ENCODE measurements at regions not wholly inside any gene's neighbourhood (a gene's known extent, or its start where the extent isn't known, plus 50 kb on each side); places are given as distances from the start of the nearest gene placed in this dataset.
A peak's percentile ranks its signal among the peaks of the same experiment; 100 is the strongest.

- no peak for TF ChIP-seq EZH2 (IDR thresholded peaks at IDR 0.05; ENCODE audit: borderline replicate concordance)
- no peak for TF ChIP-seq EZH2phosphoT487 (IDR thresholded peaks at IDR 0.05; ENCODE audit: low read depth, severe bottlenecking, unreplicated experiment)
- no peak for TF ChIP-seq CTCF (IDR thresholded peaks at IDR 0.05; ENCODE audit: poor library complexity)
- Histone ChIP-seq H3K27ac (no peak overlapping the region), H3K27me3 (no peaks in the 10 kb centered on the region), H3K9me2 (replicated peaks; ENCODE audit: insufficient read depth) (no peaks in the 10 kb centered on the region), H3K79me2 (no peaks in the 10 kb centered on the region), H3K4me3 (no peak overlapping the region), H3K4me1 (ENCODE audit: insufficient read depth) (peaks cover 12% of the 10 kb centered on the region), H4K20me1 (ENCODE audit: insufficient read depth, poor library complexity, severe bottlenecking) (no peaks in the 10 kb centered on the region), H3K36me3 (replicated peaks; ENCODE audit: insufficient read depth, low read depth) (no peaks in the 10 kb centered on the region), H2AFZ (no peak overlapping the region), H3K4me2 (no peak overlapping the region), H3K9me3 (ENCODE audit: low read depth) (no peaks in the 10 kb centered on the region)
- 81% methylated on average over 19 of the region's 19 CpGs for WGBS (ENCODE audit: low lambda C conversion rate, missing lambda C conversion rate)
- DNase-seq (ENCODE audit: low spot score) = no peak
Measured at GRCh38 chr11:69908511-69909220, 89.5 kb upstream of the FGF3 start.

DNA sequence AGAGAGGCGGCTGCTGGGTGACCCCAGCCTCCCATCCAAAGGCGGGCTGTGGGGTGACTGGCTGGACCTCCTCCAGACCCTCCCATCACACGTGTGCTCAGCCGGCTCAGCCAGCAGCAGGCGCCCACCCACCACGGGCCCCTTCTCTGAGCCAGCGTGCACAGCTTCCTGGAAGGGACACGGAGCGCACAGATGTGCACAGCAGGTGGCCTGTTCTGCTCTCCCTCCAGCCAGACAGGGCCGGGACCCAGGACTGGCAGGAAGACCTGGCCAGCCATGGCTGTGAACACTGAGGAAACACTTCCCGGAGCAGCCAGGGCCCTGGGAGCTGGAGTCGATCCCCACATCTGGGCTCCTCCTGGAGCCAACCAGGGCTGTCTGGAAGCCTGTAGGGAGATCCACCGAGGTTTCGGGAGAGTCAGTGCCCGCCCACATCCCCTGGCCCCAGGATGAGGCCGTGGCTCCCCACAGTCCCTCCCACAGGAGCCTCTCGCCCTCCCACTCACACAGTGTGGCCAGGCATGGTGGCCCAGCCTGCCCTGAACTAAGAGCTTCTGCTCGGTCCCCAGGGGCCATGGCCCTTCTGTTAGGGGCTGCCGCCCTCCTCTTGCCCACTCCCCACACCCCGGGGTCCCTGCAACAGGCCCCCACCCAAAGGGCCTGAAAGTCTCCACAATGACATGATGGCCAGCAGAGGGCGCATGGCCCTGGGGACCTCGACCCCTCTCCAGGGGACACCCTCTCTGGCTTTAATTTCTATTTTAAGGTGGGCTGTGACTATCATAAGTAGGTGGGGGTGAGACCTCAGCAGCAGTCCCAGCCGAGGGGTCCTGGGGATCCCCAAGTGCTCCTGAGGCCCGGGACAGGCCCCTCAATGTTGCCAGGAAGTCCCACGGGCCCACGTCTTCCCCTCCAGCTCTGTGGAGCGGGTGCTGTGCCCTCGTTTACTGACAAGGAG is 90.6 kb upstream of the FGF3 start:
- no peak for DNase-seq (ENCODE audit: low spot score)
- TF ChIP-seq EZH2phosphoT487 (IDR thresholded peaks at IDR 0.05; ENCODE audit: low read depth, severe bottlenecking, unreplicated experiment) (no peak), EZH2 (IDR thresholded peaks at IDR 0.05; ENCODE audit: borderline replicate concordance) (no peak), CTCF (IDR thresholded peaks at IDR 0.05; ENCODE audit: poor library complexity) (peak; percentile 67)
- no peaks in the 10 kb centered on the region for H3K27me3 ChIP-seq
- H3K4me2 ChIP-seq = no peak overlapping the region
- H3K27ac ChIP-seq = no peak overlapping the region
- no peaks in the 10 kb centered on the region for H3K9me2 ChIP-seq (replicated peaks; ENCODE audit: insufficient read depth)
- no peaks in the 10 kb centered on the region for H3K36me3 ChIP-seq (replicated peaks; ENCODE audit: insufficient read depth, low read depth)
- 62% methylated on average over 28 of the region's 28 CpGs for WGBS (ENCODE audit: low lambda C conversion rate, missing lambda C conversion rate)
- no peaks in the 10 kb centered on the region for H3K9me3 ChIP-seq (ENCODE audit: low read depth)
- H2AFZ ChIP-seq = no peak overlapping the region
- no peaks in the 10 kb centered on the region for H3K79me2 ChIP-seq
- H4K20me1 ChIP-seq (ENCODE audit: insufficient read depth, poor library complexity, severe bottlenecking) = no peaks in the 10 kb centered on the region
- peaks cover 12% of the 10 kb centered on the region for H3K4me1 ChIP-seq (ENCODE audit: insufficient read depth)
- H3K4me3 ChIP-seq = no peak overlapping the region

- H3K9me3 ChIP-seq (ENCODE audit: low read depth) = no peaks in the 10 kb centered on the region
- no peaks in the 10 kb centered on the region for H3K79me2 ChIP-seq
- no peak overlapping the region for H2AFZ ChIP-seq
- H3K27me3 ChIP-seq = no peaks in the 10 kb centered on the region
- no peaks in the 10 kb centered on the region for H3K36me3 ChIP-seq (replicated peaks; ENCODE audit: insufficient read depth, low read depth)
- no peak overlapping the region for H3K4me3 ChIP-seq
- H4K20me1 ChIP-seq (ENCODE audit: insufficient read depth, poor library complexity, severe bottlenecking) = no peaks in the 10 kb centered on the region
- TF ChIP-seq EZH2phosphoT487 (IDR thresholded peaks at IDR 0.05; ENCODE audit: low read depth, severe bottlenecking, unreplicated experiment) (no peak), CTCF (IDR thresholded peaks at IDR 0.05; ENCODE audit: poor library complexity) (no peak), EZH2 (IDR thresholded peaks at IDR 0.05; ENCODE audit: borderline replicate concordance) (no peak)
- no peak for DNase-seq (ENCODE audit: low spot score)
- no peak overlapping the region for H3K27ac ChIP-seq
- H3K9me2 ChIP-seq (replicated peaks; ENCODE audit: insufficient read depth) = no peaks in the 10 kb centered on the region
- H3K4me2 ChIP-seq = no peak overlapping the region
- 89% methylated on average over 17 of the region's 17 CpGs for WGBS (ENCODE audit: low lambda C conversion rate, missing lambda C conversion rate)
- H3K4me1 ChIP-seq (ENCODE audit: insufficient read depth) = peaks cover 14% of the 10 kb centered on the region
Measured at GRCh38 chr11:69910519-69911309, 91.5 kb upstream of the FGF3 start.

Measured in hepatocyte (in vitro differentiated cells).